Stimulated activated CD4-positive, alpha-beta T cell treated with anti-CD3 and anti-CD28 coated beads, Interleukin-2, amount 100 ng/mL, for 4 hours (primary cell): ENCODE measurements at regions not wholly inside any gene's neighbourhood (a gene's known extent, or its start where the extent isn't known, plus 50 kb on each side); places are given as distances from the start of the nearest gene placed in this dataset.

Experiments
- DNase-seq: peaks from one replicate; pipeline ENCODE4 v3.0.0-alpha.2; 2020; ENCODE audit warnings: low read depth

DNA sequence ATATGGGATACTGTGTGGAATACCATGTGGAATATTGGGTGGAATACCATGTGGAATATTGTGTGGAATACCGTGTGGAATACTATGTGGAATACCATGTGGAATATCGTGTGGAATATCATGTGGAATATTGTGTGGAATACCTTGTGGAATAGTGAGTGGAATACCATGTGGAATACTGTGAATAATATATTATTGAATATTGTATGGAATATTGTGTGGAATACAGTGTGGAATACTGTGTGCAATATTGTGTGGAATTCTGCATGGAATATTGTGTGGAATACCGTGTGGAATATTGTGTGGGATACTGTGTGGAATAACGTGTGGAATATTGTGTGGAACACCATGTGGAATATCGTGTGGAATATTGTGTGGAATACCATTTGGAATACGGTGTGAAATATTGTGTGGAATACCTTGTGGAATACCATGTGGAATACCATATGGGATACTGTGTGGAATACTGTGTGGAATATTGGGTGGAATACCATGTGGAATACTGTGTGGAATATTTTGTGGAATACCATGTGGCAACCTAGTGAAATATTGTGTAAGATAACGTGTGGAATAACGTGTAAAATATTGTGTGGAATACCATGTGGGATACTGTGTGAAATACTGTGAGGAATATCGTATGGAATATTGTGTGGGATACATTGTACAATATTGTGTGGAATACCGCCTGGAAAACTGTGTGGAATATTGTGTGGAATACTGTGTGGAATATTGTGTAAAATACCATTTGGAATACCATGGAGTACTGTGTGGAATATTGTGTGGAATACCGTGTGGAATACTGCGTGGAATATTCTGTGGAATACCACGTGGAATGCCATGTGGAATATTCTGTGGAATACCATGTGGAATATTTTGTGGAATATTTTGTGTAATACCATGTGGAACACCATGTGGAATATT lies 133.9 kb upstream of the CHST15 start:
- DNase-seq: no peak

DNA sequence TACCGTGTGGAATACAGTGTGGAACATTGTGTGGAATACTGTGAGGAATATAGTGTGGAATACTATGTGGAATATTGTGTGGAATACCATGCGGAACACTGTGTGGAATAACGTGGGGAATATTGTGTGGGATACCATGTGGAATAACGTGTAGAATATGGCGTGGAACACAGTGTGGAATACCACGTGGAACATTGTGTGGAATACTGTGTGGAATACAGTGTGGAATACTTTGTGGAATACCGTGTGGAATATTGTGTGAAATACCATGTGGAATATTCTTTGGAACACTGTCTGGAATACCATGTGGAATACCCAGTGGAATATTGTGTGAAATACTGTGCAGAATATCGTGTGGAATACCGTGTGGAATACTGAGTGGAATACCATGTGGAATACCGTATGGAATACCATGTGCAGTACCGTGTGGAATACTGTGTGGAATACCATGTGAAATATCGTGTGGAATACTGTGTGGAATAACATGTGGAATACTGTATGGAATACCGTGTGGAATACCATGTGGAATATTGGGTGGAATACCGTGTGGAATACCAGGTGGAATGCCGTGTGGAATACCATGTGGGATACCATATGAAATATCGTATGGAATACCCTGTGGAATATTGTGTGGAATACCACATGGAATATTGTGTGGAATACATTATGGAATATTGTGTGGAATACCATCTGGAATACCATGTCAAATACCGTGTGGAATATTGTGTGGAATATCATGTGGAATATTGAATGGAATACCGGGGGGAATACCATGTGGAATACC lies 133.1 kb upstream of the CHST15 start:
- DNase-seq: no peak

- no peak for DNase-seq
Measured at GRCh38 chr10:124225467-124226270, 132.3 kb upstream of the CHST15 start.

DNA sequence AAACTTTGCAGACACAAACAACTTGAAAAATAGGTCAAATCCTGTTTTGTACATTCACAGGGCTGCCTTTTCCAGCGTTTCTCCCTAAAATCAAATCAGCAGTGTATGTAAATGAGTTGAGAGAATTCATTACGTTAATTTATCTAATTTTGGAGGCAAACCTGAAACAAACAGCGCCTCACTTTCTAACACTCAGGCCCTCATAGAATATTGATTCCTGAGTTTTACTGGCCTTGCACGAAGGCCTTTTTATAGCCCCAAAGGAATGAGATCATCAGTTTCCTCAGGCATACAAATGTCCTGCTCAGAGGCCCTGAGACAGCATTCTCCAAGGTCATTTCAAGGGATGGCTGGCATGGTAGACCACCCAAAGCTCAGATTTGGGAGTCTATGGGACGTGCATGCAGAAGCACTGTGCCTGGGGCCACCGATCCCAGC lies 131.7 kb upstream of the CHST15 start:
- no peak for DNase-seq

- DNase-seq: no peak
Measured at GRCh38 chr10:124224331-124225028, 131.1 kb upstream of the CHST15 start.

DNA sequence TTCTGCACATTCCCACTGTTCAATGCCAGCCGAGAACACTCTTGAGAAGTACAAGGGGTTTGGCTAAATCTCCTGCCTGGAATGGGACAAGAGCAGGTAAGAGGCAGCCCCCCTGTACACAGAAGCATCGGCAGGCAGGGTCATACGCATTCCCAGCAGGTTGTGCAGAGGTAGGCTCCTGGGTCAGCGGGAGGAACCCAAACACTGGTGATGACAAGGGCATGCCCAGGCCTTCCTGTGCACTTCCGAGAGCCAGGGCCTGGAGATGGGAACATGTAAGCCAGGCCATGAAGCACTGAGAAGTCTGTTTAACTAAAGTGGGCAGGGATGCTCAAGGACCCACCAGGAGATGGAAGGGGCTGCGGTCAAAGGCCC lies 130.3 kb upstream of the CHST15 start:
- no peak for DNase-seq

DNA sequence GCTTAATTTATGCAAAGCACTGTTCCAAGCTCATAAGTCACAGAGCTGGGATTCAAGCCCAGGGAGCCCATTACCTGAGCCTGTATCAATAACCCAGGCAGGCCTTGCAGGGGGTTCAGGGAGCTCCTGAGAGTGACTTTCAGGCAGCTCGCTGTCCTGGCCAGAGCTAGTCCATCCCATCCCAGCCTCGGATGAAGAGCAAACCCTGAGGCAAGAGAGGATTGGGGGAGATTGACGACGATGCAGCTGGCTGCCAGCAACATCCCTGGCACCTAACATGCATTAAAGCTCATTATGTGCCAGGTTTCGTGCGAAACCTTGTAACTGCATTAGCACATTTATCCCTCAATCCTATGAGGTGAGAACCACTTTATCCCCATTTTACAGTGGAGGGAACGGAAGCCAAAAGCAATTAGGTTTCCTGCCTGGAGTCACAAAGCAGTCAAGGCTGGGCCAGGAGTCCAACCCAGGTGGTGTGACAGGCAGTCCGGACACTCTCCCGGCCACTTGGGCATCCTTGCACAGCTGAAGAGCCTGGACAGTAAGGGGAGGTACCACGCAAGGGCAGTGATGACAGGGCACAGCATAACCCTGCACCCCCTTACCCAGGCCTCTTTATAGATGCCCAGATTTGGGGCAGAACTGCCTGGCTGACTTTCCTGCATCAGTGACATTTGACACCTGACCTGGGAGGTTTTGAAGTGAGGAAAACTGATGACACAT lies 129.8 kb upstream of the CHST15 start:
- DNase-seq: no peak

DNA sequence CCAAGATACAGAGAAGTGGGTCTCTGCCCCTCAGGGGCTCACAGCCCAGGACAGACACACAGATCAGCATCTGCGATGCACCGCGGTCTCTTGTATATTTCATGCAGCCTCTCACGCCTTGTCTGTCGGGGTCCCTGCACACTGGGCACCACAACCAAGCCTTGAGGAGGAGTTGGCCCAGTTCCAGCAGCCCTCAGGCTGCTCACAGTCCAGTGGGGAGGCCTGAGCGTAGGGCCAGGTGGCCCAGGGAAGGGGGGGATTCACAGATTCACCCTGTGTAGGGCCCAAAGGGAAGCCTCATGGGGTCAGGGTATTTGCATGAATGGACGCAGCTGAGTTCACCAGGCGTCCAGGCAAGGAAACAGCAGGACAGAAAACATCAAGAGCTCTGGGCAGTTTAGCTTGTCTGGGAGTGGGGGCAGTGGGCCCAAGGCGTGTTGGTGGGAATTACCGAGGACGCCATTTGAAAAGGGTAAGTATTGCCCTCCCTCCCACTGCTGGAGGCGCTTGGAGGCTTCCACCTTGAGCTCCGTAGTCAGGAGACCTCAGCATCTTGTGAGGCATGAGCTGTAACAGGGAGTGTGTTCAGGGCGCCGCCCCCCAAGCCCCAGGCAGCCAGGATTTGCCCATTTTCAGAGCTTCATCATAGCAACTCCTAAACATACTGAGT lies 129.1 kb upstream of the CHST15 start:
- DNase-seq: no peak

DNA sequence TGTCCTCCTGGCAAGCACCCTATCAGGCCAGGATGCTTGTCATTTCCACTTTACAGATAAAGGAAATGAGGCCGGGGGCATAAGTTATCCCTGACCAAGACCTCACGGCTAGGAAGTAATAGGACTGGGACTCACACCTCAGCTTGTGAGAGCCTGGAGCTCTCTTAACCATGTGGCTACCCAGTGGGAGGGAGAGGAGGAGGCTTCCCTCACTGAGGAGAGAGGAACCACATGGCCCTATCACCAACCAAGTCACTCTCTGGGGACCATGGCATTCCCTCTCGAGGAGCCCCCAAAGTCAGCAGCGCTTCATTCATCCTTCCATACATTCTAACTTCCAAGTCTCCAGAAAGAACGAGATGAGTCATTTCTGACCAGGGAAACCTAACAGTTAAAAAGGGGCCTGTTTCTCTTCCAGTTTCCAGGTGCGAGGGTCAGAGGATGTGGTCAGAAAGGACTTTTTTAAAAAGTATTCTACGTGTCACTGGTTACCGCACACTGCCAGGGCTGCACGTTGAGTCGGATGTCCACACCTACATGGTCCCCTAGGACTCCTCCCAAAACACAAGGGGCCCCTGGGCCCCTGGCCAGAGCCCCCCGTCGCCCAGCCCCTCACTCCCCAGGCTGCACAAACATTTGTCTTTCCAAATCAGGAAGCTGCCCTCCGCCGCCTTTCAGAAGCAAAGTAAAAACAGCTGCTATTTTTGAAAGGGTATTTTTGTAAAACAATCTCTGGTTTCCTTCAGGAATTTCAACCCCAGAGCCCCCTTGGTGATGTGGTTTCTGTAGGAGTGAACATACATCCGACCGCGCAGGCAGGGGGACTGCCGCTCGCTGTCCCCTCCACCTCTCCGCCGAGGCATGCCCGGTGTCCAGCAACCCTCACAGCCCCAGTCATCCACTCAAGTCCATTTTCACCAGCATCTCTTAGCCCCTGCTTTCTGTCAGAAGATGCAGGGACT lies 128.2 kb upstream of the CHST15 start:
- DNase-seq: no peak

DNA sequence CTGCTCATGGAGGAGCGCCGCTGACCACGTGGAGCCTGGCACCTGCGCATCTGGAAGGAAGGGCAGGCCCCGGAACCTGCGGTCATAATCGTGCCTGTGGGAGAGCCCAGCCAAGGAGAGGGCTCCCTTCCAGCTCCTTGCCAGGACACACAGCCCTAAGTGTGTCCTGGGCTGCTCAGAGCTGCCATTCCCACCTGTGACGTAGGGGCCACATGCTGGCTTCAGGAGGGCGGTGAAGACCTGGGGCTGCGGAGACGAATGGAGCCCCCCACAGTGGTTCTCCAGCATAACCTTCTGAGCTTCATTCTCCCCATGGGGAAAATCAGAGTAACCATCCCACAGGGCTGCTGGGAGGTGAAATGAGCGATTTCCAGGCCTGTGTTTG lies 127.6 kb upstream of the CHST15 start:
- DNase-seq: no peak

GRCh38 chr10:124220547-124220946 lies 127.1 kb upstream of the CHST15 start:
- DNase-seq: no peak

DNA sequence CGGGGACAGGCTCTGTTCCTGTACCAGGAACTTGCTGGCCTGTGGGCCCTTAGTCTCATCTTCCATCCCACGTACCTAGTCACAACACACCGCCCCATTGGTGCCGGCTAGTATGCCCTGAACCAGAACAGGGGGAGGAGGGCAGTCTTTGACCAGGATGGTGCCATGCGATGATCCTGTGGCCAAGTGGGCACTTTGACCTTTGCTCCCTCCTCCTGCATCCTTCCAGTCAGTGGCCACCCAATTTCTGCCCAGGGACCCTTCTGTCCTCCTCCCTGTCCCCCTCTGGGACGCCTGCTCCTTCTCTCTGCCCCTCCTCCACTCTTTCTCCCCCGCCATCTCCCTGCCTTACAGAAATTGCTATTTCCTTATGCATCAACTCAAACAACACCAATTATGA lies 126.3 kb upstream of the CHST15 start:
- no peak for DNase-seq

GRCh38 chr10:124219062-124219461 lies 125.7 kb upstream of the CHST15 start:
- DNase-seq: no peak

GRCh38 chr10:124217906-124218804 lies 124.8 kb upstream of the CHST15 start:
- DNase-seq: no peak

GRCh38 chr10:124217031-124217430 lies 123.6 kb upstream of the CHST15 start:
- no peak for DNase-seq

DNA sequence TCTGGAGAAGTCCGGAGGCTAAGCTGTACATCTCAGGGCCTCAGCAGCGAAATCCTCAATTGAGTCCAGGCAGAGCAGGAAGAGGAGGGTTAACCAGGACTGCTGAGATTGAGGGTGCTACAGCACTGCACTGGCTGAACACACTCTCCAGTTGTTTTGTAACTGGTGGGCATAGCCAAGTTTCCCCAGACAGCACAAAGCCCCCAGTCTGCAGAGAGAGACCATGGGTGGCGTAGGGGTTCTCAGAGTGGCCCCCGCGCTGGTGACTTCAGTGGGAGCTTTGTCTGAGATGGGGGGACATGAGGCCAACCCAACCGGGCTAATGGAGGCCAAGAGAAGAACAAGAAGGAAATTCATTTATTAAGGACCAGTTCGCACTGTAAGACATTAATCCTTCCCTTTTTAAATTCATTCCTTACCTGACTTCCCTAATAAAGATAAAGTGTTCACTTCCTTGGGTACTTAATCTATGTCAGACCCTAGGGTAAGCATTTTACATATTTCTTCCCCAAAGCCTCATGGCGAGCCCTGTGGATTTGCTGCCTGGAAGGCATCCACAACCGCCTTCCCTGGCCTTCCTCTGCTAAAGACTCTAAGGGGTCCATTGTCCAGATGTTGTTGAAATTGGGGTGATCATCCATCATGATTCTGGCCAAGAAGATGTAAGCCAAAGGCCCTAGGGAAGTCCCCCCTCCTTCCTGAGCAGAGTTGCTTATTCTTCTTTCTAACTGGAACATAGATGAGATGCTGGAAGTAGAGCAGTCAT lies 121.4 kb upstream of the CHST15 start:
- DNase-seq: no peak

- no peak for DNase-seq
Measured at GRCh38 chr10:124213899-124214510, 120.6 kb upstream of the CHST15 start.
